B cell (primary cell): ENCODE measurements at regions not wholly inside any gene's neighbourhood (a gene's known extent, or its start where the extent isn't known, plus 50 kb on each side); places are given as distances from the start of the nearest gene placed in this dataset.

ENCODE experiments used
- ATAC-seq: fragments of 200-7000 bp; cut with Tn5 transposase; one replicate; pipeline ENCODE4 v1.10.0; 2021; ENCODE audit warnings: low read depth, mild to moderate bottlenecking, moderate number of reproducible peaks, moderate library complexity
- CTCF ChIA-PET: fragments of 350-600 bp; sonication (Branson Sonifier 250); formaldehyde crosslinking; loops from one replicate; lab custom pipeline; 2021; ENCODE audit warnings: antibody characterized with exemption, inconsistent platforms; lab: Charles Lee
- POLR2A ChIA-PET: fragments of 350-600 bp; sonication (Branson Sonifier 250); formaldehyde crosslinking; loops from one replicate; lab custom pipeline; 2021; ENCODE audit warnings: antibody characterized with exemption; lab: Charles Lee
- DNase-seq: peaks from one replicate; pipeline ENCODE4 v3.0.0; 2013
- H2AFZ ChIP-seq: 2 replicates; pipeline ENCODE4 v1.6.1; 2012; ENCODE audit warnings: mild to moderate bottlenecking, low read depth, low read length; ENCODE audit not compliant: insufficient read depth, poor library complexity, severe bottlenecking
- H3K27ac ChIP-seq, 2 donors: 1 replicate in 1 of 2; 2 replicates in 1 of 2; pipeline ENCODE4 v1.5.1; 2012 to 2013; ENCODE audit warnings: low read length in 2 of 2, mild to moderate bottlenecking in 2 of 2, moderate library complexity in 1 of 2
- H3K27me3 ChIP-seq, 4 experiments: fragments of 200-600 bp in 1 of 4; sonication (generic) in 1 of 4; replicated peaks in 1 of 4; 1 replicate in 2 of 4; 2 replicates in 2 of 4; pipeline versions ENCODE4 v1.6.1 to v1.7.0; 2013 to 2016; ENCODE audit warnings: low read length in 3 of 4, mild to moderate bottlenecking in 2 of 4, mixed read lengths in 1 of 4, moderate library complexity in 1 of 4; ENCODE audit not compliant: insufficient read depth in 4 of 4, control insufficient read depth in 3 of 4; ENCODE audit errors: control extremely low read depth in 1 of 4
- H3K36me3 ChIP-seq, 2 experiments: replicated peaks in 1 of 2; 1 replicate in 1 of 2; 2 replicates in 1 of 2; pipeline versions ENCODE4 v1.6.1 to v1.7.1; 2013; ENCODE audit warnings: low read length in 1 of 2; ENCODE audit not compliant: insufficient read depth in 2 of 2, control insufficient read depth in 1 of 2; ENCODE audit errors: control extremely low read depth in 1 of 2, extremely low read depth in 1 of 2
- H3K4me1 ChIP-seq, 2 donors: fragments of 200-600 bp in 1 of 2; sonication (generic) in 1 of 2; 1 replicate in 1 of 2; 2 replicates in 1 of 2; pipeline versions ENCODE4 v1.5.1 to v1.6.1; 2013 to 2017; ENCODE audit warnings: low read length in 2 of 2; ENCODE audit not compliant: control insufficient read depth in 2 of 2, insufficient read depth in 2 of 2
- H3K4me2 ChIP-seq: replicated peaks from 2 replicates; pipeline ENCODE3; 2012; ENCODE audit warnings: mild to moderate bottlenecking, low read depth, low read length; ENCODE audit not compliant: poor library complexity, severe bottlenecking
- H3K4me3 ChIP-seq, 5 experiments: fragments of 200-600 bp in 1 of 5; sonication (generic) in 1 of 5; 1 replicate in 3 of 5; 2 replicates in 2 of 5; pipeline versions ENCODE4 v1.5.1 to v1.7.0; 2011 to 2016; ENCODE audit warnings: low read length in 4 of 5, mild to moderate bottlenecking in 4 of 5, low read depth in 2 of 5, control low read depth in 1 of 5, moderate library complexity in 1 of 5; ENCODE audit not compliant: insufficient read depth in 1 of 5; ENCODE audit errors: control extremely low read depth in 1 of 5, extremely low read depth in 1 of 5
- H3K79me2 ChIP-seq: fragments of 200-600 bp; sonication (generic); one replicate; pipeline ENCODE4 v1.6.0; 2016; ENCODE audit warnings: low read length; ENCODE audit not compliant: control insufficient read depth, insufficient read depth
- H3K9ac ChIP-seq: fragments of 200-600 bp; sonication (generic); 2 replicates; pipeline ENCODE4 v1.6.1; 2017; ENCODE audit warnings: mild to moderate bottlenecking, low read length, moderate library complexity
- H3K9me3 ChIP-seq, 3 donors: one replicate each; pipeline versions ENCODE4 v1.6.1 to v1.7.1; 2013; ENCODE audit warnings: low read length in 2 of 3; ENCODE audit not compliant: control insufficient read depth in 2 of 3, insufficient read depth in 1 of 3; ENCODE audit errors: control extremely low read depth in 1 of 3
- H4K20me1 ChIP-seq: 2 replicates; pipeline ENCODE4 v1.6.0; 2012; ENCODE audit warnings: mild to moderate bottlenecking, low read length; ENCODE audit not compliant: insufficient read depth, control insufficient read depth, poor library complexity, severe bottlenecking
- H3K27ac Mint-ChIP-seq: one replicate; pipeline ENCODE4 v1.8.0; 2021; ENCODE audit warnings: mixed read lengths
- H3K27me3 Mint-ChIP-seq: one replicate; pipeline ENCODE4 v1.8.0; 2021; ENCODE audit warnings: mixed read lengths
- H3K4me1 Mint-ChIP-seq: one replicate; pipeline ENCODE4 v1.8.0; 2021; ENCODE audit warnings: mixed read lengths
- H3K4me3 Mint-ChIP-seq: one replicate; pipeline ENCODE4 v1.8.0; 2021; ENCODE audit warnings: mixed read lengths
- H3K9me3 Mint-ChIP-seq: one replicate; pipeline ENCODE4 v1.8.0; 2022; ENCODE audit warnings: mixed read lengths; ENCODE audit not compliant: insufficient read depth
- EZH2 ChIP-seq: IDR thresholded peaks from 2 replicates; pipeline ENCODE4 v1.6.1; 2012; ENCODE audit warnings: borderline replicate concordance, low read depth, mild to moderate bottlenecking, moderate library complexity, low read length; ENCODE audit not compliant: insufficient read depth, poor library complexity, severe bottlenecking
- WGBS: methylation state at CpG from one replicate; pipeline ENCODE4 v1.1.5; 2013; ENCODE audit warnings: missing lambda C conversion rate; ENCODE audit not compliant: insufficient coverage; 5-methylcytosine and 5-hydroxymethylcytosine counted together
- intact Hi-C: fragments of 100-400 bp; cut with micrococcal nuclease; formaldehyde crosslinking; loops from one replicate; pipeline ENCODE4 v1.10.0; 2022
- TF ChIP-seq, protein P1 (sequence below): fragments of 200-600 bp; IDR thresholded peaks from one replicate; pipeline ENCODE4 v1.8.0; 2022; ENCODE audit warnings: antibody characterized with exemption, mild to moderate bottlenecking

GRCh38 chr14:100468557-100468956, 118.7 kb downstream of the BEGAIN start:
- Histone ChIP-seq H2AFZ (no peak overlapping the region), H3K36me3 (no peaks in the 10 kb centered on the region), H3K27ac (no peak overlapping the region), H3K4me3 (no peak overlapping the region), H3K4me2 (no peak overlapping the region), H3K79me2 (no peaks in the 10 kb centered on the region), H4K20me1 (no peaks in the 10 kb centered on the region), H3K4me1 (no peaks in the 10 kb centered on the region), H3K9me3 (no peaks in the 10 kb centered on the region), H3K27me3 (no peaks in the 10 kb centered on the region), H3K9ac (no peak overlapping the region)
- intact Hi-C loops, result no loop called here
- Mint-ChIP-seq H3K9me3 (no peaks in the 10 kb centered on the region), H3K27me3 (no peaks in the 10 kb centered on the region), H3K27ac (no peak overlapping the region), H3K4me1 (no peaks in the 10 kb centered on the region), H3K4me3 (no peak overlapping the region)
- CTCF ChIA-PET, result interaction anchor here (0.7 kb wide), 1 partner anchor 1053 kb away, joined by 3 read pairs; no protein-coding TSS in a partner anchor
- DNase-seq, result no peak
- no peak for TF ChIP-seq EZH2
- TF ChIP-seq, protein P1, sequence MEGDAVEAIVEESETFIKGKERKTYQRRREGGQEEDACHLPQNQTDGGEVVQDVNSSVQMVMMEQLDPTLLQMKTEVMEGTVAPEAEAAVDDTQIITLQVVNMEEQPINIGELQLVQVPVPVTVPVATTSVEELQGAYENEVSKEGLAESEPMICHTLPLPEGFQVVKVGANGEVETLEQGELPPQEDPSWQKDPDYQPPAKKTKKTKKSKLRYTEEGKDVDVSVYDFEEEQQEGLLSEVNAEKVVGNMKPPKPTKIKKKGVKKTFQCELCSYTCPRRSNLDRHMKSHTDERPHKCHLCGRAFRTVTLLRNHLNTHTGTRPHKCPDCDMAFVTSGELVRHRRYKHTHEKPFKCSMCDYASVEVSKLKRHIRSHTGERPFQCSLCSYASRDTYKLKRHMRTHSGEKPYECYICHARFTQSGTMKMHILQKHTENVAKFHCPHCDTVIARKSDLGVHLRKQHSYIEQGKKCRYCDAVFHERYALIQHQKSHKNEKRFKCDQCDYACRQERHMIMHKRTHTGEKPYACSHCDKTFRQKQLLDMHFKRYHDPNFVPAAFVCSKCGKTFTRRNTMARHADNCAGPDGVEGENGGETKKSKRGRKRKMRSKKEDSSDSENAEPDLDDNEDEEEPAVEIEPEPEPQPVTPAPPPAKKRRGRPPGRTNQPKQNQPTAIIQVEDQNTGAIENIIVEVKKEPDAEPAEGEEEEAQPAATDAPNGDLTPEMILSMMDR, result no peak
- POLR2A ChIA-PET, result no interaction called here
- no peak for ATAC-seq
- whole genome bisulfite sequencing, result 86% methylated on average over 9 of the region's 9 CpGs

GRCh38 chr14:100469632-100470522, 117.3 kb downstream of the BEGAIN start:
- H3K9me3 Mint-ChIP-seq, result no peaks in the 10 kb centered on the region
- 100% methylated on average over 3 of the region's 6 CpGs for WGBS
- no peaks in the 10 kb centered on the region for H3K36me3 ChIP-seq
- no peak overlapping the region for H3K4me3 ChIP-seq
- H3K4me1 ChIP-seq, result no peaks in the 10 kb centered on the region
- H3K9me3 ChIP-seq, result no peaks in the 10 kb centered on the region
- no peak overlapping the region for H3K27ac Mint-ChIP-seq
- TF ChIP-seq EZH2, result no peak
- TF ChIP-seq, protein P1, result no peak
- POLR2A ChIA-PET, result no interaction called here
- H3K27me3 Mint-ChIP-seq, result no peaks in the 10 kb centered on the region
- no peaks in the 10 kb centered on the region for H3K27me3 ChIP-seq
- H3K9ac ChIP-seq, result no peak overlapping the region
- intact Hi-C loops, result no loop called here
- H3K4me3 Mint-ChIP-seq, result no peak overlapping the region
- no peaks in the 10 kb centered on the region for H3K4me1 Mint-ChIP-seq
- DNase-seq, result no peak
- H2AFZ ChIP-seq, result no peak overlapping the region
- CTCF ChIA-PET, result no interaction called here
- H3K4me2 ChIP-seq, result no peak overlapping the region
- no peak overlapping the region for H3K27ac ChIP-seq
- ATAC-seq, result no peak
- no peaks in the 10 kb centered on the region for H4K20me1 ChIP-seq
- no peaks in the 10 kb centered on the region for H3K79me2 ChIP-seq
